Ishikawa (cell line): ENCODE measurements at regions not wholly inside any gene's neighbourhood (a gene's known extent, or its start where the extent isn't known, plus 50 kb on each side); places are given as distances from the start of the nearest gene placed in this dataset.

Experiments used
- CEBPB ChIP-seq: IDR thresholded peaks from 2 replicates; pipeline ENCODE4 v1.6.1; 2012
- CREB1 ChIP-seq: IDR thresholded peaks from 2 replicates; pipeline ENCODE4 v1.6.1; 2012; ENCODE audit warnings: low read depth
- EGR1 ChIP-seq: IDR thresholded peaks from 2 replicates; pipeline ENCODE4 v1.6.1; 2012
- EP300 ChIP-seq: IDR thresholded peaks from 2 replicates; pipeline ENCODE4 v1.6.1; 2012; ENCODE audit warnings: borderline replicate concordance
- FOXM1 ChIP-seq: IDR thresholded peaks from 2 replicates; pipeline ENCODE4 v1.6.1; 2012; ENCODE audit warnings: low read depth, borderline replicate concordance
- NFIC ChIP-seq: IDR thresholded peaks from 2 replicates; pipeline ENCODE4 v1.6.1; 2012
- RAD21 ChIP-seq: IDR thresholded peaks from 2 replicates; pipeline ENCODE4 v1.6.1; 2012; ENCODE audit warnings: low read depth
- TAF1 ChIP-seq: IDR thresholded peaks from 2 replicates; pipeline ENCODE4 v1.6.1; 2012; ENCODE audit warnings: low read depth, mild to moderate bottlenecking
- TCF12 ChIP-seq: IDR thresholded peaks from 2 replicates; pipeline ENCODE4 v1.6.1; 2012; ENCODE audit warnings: low read depth
- TEAD4 ChIP-seq: IDR thresholded peaks from 2 replicates; pipeline ENCODE4 v1.6.1; 2012
- YY1 ChIP-seq: IDR thresholded peaks from 2 replicates; pipeline ENCODE4 v1.6.1; 2012; ENCODE audit warnings: low read depth
- ZBTB7A ChIP-seq: IDR thresholded peaks from 2 replicates; pipeline ENCODE4 v1.6.1; 2012; ENCODE audit warnings: low read depth
- TF ChIP-seq, protein P1 (sequence below): IDR thresholded peaks from 2 replicates; pipeline ENCODE4 v1.6.1; 2012; ENCODE audit warnings: low read depth, mild to moderate bottlenecking
- TF ChIP-seq, protein P2 (sequence below): IDR thresholded peaks from 2 replicates; pipeline ENCODE4 v1.6.1; 2012
- TF ChIP-seq, protein P3 (sequence below): IDR thresholded peaks from 2 replicates; pipeline ENCODE4 v1.6.1; 2012

DNA sequence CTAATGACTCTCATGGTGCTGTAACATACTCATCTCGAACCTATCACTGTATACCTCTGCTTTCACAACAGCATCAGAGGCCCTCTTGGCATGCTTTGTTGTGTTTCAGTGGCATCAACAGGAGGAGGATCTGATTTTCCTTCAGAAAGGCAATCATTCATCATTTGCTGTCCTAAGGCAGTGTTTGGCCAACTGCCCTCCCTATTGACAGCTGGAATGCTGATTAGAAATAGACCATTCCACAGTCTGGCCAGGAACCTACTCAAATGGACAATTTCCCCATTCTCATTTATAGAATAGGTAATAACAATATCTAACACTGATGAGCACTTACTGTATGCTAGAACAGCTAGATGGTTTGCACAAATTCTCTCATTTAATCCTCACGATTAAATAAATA, 310.6 kb upstream of the PTBP2 start:
- no peak for TF ChIP-seq EGR1

DNA sequence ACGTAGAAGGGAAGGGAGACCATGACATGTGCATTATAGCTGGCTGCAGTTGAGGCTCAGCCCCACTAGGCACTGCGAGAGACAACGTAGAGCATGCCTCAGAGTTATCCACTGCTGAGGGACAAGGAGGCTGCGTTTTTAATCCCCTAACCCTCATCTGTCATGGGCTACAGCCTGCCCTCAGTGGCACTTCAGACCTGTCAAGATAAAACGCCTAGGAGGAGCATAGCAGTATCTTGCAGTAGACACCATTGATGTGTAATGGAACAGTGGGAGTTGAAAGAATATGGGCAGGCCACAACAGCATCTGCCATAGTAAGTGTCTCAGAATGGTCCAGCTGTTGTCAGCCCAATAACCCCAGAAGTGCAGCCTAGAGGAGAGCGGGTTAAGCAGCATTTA, 307.0 kb upstream of the PTBP2 start:
- TF ChIP-seq RAD21 = no peak
- TF ChIP-seq EP300 = no peak
- TF ChIP-seq YY1 = no peak
- TF ChIP-seq TAF1 = no peak
- TF ChIP-seq ZBTB7A = no peak
- TF ChIP-seq, protein P1, sequence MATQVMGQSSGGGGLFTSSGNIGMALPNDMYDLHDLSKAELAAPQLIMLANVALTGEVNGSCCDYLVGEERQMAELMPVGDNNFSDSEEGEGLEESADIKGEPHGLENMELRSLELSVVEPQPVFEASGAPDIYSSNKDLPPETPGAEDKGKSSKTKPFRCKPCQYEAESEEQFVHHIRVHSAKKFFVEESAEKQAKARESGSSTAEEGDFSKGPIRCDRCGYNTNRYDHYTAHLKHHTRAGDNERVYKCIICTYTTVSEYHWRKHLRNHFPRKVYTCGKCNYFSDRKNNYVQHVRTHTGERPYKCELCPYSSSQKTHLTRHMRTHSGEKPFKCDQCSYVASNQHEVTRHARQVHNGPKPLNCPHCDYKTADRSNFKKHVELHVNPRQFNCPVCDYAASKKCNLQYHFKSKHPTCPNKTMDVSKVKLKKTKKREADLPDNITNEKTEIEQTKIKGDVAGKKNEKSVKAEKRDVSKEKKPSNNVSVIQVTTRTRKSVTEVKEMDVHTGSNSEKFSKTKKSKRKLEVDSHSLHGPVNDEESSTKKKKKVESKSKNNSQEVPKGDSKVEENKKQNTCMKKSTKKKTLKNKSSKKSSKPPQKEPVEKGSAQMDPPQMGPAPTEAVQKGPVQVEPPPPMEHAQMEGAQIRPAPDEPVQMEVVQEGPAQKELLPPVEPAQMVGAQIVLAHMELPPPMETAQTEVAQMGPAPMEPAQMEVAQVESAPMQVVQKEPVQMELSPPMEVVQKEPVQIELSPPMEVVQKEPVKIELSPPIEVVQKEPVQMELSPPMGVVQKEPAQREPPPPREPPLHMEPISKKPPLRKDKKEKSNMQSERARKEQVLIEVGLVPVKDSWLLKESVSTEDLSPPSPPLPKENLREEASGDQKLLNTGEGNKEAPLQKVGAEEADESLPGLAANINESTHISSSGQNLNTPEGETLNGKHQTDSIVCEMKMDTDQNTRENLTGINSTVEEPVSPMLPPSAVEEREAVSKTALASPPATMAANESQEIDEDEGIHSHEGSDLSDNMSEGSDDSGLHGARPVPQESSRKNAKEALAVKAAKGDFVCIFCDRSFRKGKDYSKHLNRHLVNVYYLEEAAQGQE = no peak
- TF ChIP-seq CEBPB = no peak
- TF ChIP-seq NFIC = no peak
- TF ChIP-seq, protein P2, sequence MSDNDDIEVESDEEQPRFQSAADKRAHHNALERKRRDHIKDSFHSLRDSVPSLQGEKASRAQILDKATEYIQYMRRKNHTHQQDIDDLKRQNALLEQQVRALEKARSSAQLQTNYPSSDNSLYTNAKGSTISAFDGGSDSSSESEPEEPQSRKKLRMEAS = no peak
- no peak for TF ChIP-seq FOXM1
- TF ChIP-seq, protein P3, sequence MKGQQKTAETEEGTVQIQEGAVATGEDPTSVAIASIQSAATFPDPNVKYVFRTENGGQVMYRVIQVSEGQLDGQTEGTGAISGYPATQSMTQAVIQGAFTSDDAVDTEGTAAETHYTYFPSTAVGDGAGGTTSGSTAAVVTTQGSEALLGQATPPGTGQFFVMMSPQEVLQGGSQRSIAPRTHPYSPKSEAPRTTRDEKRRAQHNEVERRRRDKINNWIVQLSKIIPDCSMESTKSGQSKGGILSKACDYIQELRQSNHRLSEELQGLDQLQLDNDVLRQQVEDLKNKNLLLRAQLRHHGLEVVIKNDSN = no peak
- TF ChIP-seq TCF12 = no peak

DNA sequence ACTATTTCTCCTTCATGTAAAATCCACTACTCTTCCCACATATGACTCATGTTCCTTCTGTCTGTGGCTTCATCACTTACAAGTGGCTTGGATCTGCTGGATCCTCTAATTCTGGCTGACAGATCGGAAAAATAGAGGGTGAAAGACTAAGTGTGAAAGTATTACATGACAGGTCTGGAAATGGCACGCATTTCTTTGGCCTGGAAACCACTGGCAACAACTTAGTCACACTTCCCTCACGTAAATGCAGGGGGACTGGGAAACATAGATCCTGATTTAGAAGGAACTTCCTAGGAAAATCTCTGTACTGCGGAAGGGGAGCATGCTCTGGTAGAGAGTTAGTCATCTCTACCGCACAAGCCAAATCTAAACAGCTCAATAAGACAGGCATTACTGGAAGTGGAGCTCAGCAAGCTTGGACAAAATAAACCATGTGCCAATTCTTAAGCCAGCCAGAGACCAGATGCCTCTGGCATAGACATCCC, 305.4 kb upstream of the PTBP2 start:
- no peak for TF ChIP-seq NFIC
- no peak for TF ChIP-seq TCF12
- TF ChIP-seq, protein P2 = no peak
- TF ChIP-seq ZBTB7A = no peak
- TF ChIP-seq FOXM1 = no peak
- TF ChIP-seq, protein P1 = no peak
- no peak for TF ChIP-seq CREB1
- TF ChIP-seq, protein P3 = no peak
- TF ChIP-seq TEAD4 = no peak

DNA sequence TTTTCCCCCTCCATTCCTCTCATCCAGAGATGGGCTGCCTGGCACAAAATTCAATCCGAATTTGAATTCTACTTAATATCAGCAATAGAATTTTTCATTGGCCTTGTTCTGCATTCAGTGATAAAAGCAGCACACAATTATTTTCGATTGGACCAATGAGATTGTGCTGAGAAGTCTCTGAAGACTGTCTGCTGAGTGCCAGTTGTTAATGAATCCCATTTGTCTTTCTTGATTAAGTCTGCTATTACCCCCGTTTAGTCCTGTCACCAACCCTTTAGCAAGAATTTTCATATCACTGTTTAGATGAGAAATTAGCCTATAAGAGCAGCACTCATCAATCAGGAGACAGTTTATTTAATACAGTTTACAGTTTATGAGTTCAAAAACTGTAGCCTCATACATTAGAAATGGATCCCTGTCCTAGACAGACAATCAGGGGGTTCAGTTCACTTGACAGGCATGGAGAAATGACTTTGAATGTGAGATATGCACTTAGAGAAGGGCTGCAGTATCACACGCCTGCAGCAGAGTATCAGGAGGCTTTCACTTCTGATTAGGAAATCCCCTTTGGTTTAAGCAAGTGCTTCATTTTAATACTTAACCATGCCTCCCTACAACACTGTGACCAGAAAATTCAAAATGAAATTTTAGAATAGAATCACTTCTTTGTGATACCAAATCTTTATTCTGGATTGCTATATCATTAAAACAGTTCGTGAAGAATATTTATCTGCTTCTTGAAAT, 304.7 kb upstream of the PTBP2 start:
- TF ChIP-seq ZBTB7A = no peak
- TF ChIP-seq, protein P3 = no peak
- TF ChIP-seq RAD21 = no peak
- TF ChIP-seq TEAD4 = no peak
- TF ChIP-seq, protein P2 = no peak
- TF ChIP-seq, protein P1 = no peak
- TF ChIP-seq EP300 = no peak
- TF ChIP-seq FOXM1 = no peak
- no peak for TF ChIP-seq CREB1
- TF ChIP-seq TCF12 = no peak
